Pons (tissue), 1 donor: ENCODE measurements at regions not wholly inside any gene's neighbourhood (a gene's known extent, or its start where the extent isn't known, plus 50 kb on each side); places are given as distances from the start of the nearest gene placed in this dataset.

ENCODE experiments used
- DNase-seq: peaks from one replicate; pipeline ENCODE4 v3.0.0-alpha.2; 2016; ENCODE audit warnings: low spot score

GRCh38 chr7:16004702-16005101, 318.2 kb upstream of the MEOX2 start:
- DNase-seq: no peak

GRCh38 chr7:16001477-16001876, 315.0 kb upstream of the MEOX2 start:
- DNase-seq: no peak

- DNase-seq: no peak
These were observed 312.1 kb upstream of the MEOX2 start for GRCh38 chr7:15998617-15999016.

- no peak for DNase-seq
These were observed 308.5 kb upstream of the MEOX2 start for GRCh38 chr7:15995027-15995426.

GRCh38 chr7:15989194-15989593, 302.7 kb upstream of the MEOX2 start:
- no peak for DNase-seq

- DNase-seq: no peak
These were observed 299.3 kb upstream of the MEOX2 start for GRCh38 chr7:15985587-15986384.

GRCh38 chr7:15977663-15978062, 291.2 kb upstream of the MEOX2 start:
- no peak for DNase-seq

GRCh38 chr7:15972862-15973275, 286.4 kb upstream of the MEOX2 start:
- DNase-seq: no peak

GRCh38 chr7:15967551-15967950, 281.1 kb upstream of the MEOX2 start:
- no peak for DNase-seq

- no peak for DNase-seq
These were observed 280.6 kb upstream of the MEOX2 start for GRCh38 chr7:15967121-15967520.

GRCh38 chr7:15963206-15963605, 276.7 kb upstream of the MEOX2 start:
- DNase-seq: no peak

- no peak for DNase-seq
These were observed 268.3 kb upstream of the MEOX2 start for GRCh38 chr7:15954671-15955354.

GRCh38 chr7:15950299-15950698, 263.8 kb upstream of the MEOX2 start:
- DNase-seq: no peak

GRCh38 chr7:15947754-15948153, 261.3 kb upstream of the MEOX2 start:
- no peak for DNase-seq

GRCh38 chr7:15938115-15938514, 251.6 kb upstream of the MEOX2 start:
- no peak for DNase-seq

- DNase-seq: no peak
These were observed 251.1 kb upstream of the MEOX2 start for GRCh38 chr7:15937571-15937970.

GRCh38 chr7:15936991-15937390, 250.5 kb upstream of the MEOX2 start:
- no peak for DNase-seq

GRCh38 chr7:15932318-15932717, 245.8 kb upstream of the MEOX2 start:
- no peak for DNase-seq

GRCh38 chr7:15929411-15929810, 242.9 kb upstream of the MEOX2 start:
- DNase-seq: no peak

- DNase-seq: no peak
These were observed 239.1 kb upstream of the MEOX2 start for GRCh38 chr7:15925608-15926007.

GRCh38 chr7:15924910-15925309, 238.4 kb upstream of the MEOX2 start:
- no peak for DNase-seq

- DNase-seq: no peak
These were observed 235.5 kb upstream of the MEOX2 start for GRCh38 chr7:15922002-15922401.

GRCh38 chr7:15921576-15921975, 235.1 kb upstream of the MEOX2 start:
- no peak for DNase-seq

GRCh38 chr7:15920953-15921352, 234.5 kb upstream of the MEOX2 start:
- no peak for DNase-seq
